GM12891 (cell line): ENCODE measurements at regions not wholly inside any gene's neighbourhood (a gene's known extent, or its start where the extent isn't known, plus 50 kb on each side); places are given as distances from the start of the nearest gene placed in this dataset.

ENCODE experiments used
- PAX5 ChIP-seq: IDR thresholded peaks from 2 replicates; pipeline ENCODE4 v1.6.1; 2011; ENCODE audit warnings: low read length, moderate library complexity, mild to moderate bottlenecking; ENCODE audit not compliant: insufficient read depth, severe bottlenecking
- POLR2A ChIP-seq: IDR thresholded peaks from 2 replicates; pipeline ENCODE4 v1.6.1; 2011; ENCODE audit warnings: low read depth, low read length, control low read depth
- POLR2AphosphoS5 ChIP-seq: IDR thresholded peaks from 2 replicates; pipeline ENCODE4 v1.6.1; 2011; ENCODE audit warnings: low read depth, low read length, control low read depth
- POU2F2 ChIP-seq: IDR thresholded peaks from 2 replicates; pipeline ENCODE4 v1.6.1; 2011; ENCODE audit warnings: low read depth, mild to moderate bottlenecking, control low read depth, low read length, moderate library complexity
- TAF1 ChIP-seq: IDR thresholded peaks from 2 replicates; pipeline ENCODE4 v1.6.1; 2011; ENCODE audit warnings: low read depth, low read length, control low read depth

GRCh38 chr2:239772721-239773120, 252.4 kb downstream of the NDUFA10 start:
- TF ChIP-seq POLR2A (no peak), POLR2AphosphoS5 (no peak), TAF1 (no peak), PAX5 (no peak), POU2F2 (no peak)
